B cell (primary cell): ENCODE measurements at regions not wholly inside any gene's neighbourhood (a gene's known extent, or its start where the extent isn't known, plus 50 kb on each side); places are given as distances from the start of the nearest gene placed in this dataset.

Experiments used
- ATAC-seq: fragments of 200-7000 bp; cut with Tn5 transposase; one replicate; pipeline ENCODE4 v1.10.0; 2021; ENCODE audit warnings: low read depth, mild to moderate bottlenecking, moderate number of reproducible peaks, moderate library complexity
- CTCF ChIA-PET: fragments of 350-600 bp; sonication (Branson Sonifier 250); formaldehyde crosslinking; loops from one replicate; lab custom pipeline; 2021; ENCODE audit warnings: antibody characterized with exemption, inconsistent platforms; lab: Charles Lee
- POLR2A ChIA-PET: fragments of 350-600 bp; sonication (Branson Sonifier 250); formaldehyde crosslinking; loops from one replicate; lab custom pipeline; 2021; ENCODE audit warnings: antibody characterized with exemption; lab: Charles Lee
- DNase-seq: peaks from one replicate; pipeline ENCODE4 v3.0.0; 2013
- H2AFZ ChIP-seq: 2 replicates; pipeline ENCODE4 v1.6.1; 2012; ENCODE audit warnings: mild to moderate bottlenecking, low read depth, low read length; ENCODE audit not compliant: insufficient read depth, poor library complexity, severe bottlenecking
- H3K27ac ChIP-seq, 2 donors: 1 replicate in 1 of 2; 2 replicates in 1 of 2; pipeline ENCODE4 v1.5.1; 2012 to 2013; ENCODE audit warnings: low read length in 2 of 2, mild to moderate bottlenecking in 2 of 2, moderate library complexity in 1 of 2
- H3K27me3 ChIP-seq, 4 experiments: fragments of 200-600 bp in 1 of 4; sonication (generic) in 1 of 4; replicated peaks in 1 of 4; 1 replicate in 2 of 4; 2 replicates in 2 of 4; pipeline versions ENCODE4 v1.6.1 to v1.7.0; 2013 to 2016; ENCODE audit warnings: low read length in 3 of 4, mild to moderate bottlenecking in 2 of 4, mixed read lengths in 1 of 4, moderate library complexity in 1 of 4; ENCODE audit not compliant: insufficient read depth in 4 of 4, control insufficient read depth in 3 of 4; ENCODE audit errors: control extremely low read depth in 1 of 4
- H3K36me3 ChIP-seq, 2 experiments: replicated peaks in 1 of 2; 1 replicate in 1 of 2; 2 replicates in 1 of 2; pipeline versions ENCODE4 v1.6.1 to v1.7.1; 2013; ENCODE audit warnings: low read length in 1 of 2; ENCODE audit not compliant: insufficient read depth in 2 of 2, control insufficient read depth in 1 of 2; ENCODE audit errors: control extremely low read depth in 1 of 2, extremely low read depth in 1 of 2
- H3K4me1 ChIP-seq, 2 donors: fragments of 200-600 bp in 1 of 2; sonication (generic) in 1 of 2; 1 replicate in 1 of 2; 2 replicates in 1 of 2; pipeline versions ENCODE4 v1.5.1 to v1.6.1; 2013 to 2017; ENCODE audit warnings: low read length in 2 of 2; ENCODE audit not compliant: control insufficient read depth in 2 of 2, insufficient read depth in 2 of 2
- H3K4me2 ChIP-seq: replicated peaks from 2 replicates; pipeline ENCODE3; 2012; ENCODE audit warnings: mild to moderate bottlenecking, low read depth, low read length; ENCODE audit not compliant: poor library complexity, severe bottlenecking
- H3K4me3 ChIP-seq, 5 experiments: fragments of 200-600 bp in 1 of 5; sonication (generic) in 1 of 5; 1 replicate in 3 of 5; 2 replicates in 2 of 5; pipeline versions ENCODE4 v1.5.1 to v1.7.0; 2011 to 2016; ENCODE audit warnings: low read length in 4 of 5, mild to moderate bottlenecking in 4 of 5, low read depth in 2 of 5, control low read depth in 1 of 5, moderate library complexity in 1 of 5; ENCODE audit not compliant: insufficient read depth in 1 of 5; ENCODE audit errors: control extremely low read depth in 1 of 5, extremely low read depth in 1 of 5
- H3K79me2 ChIP-seq: fragments of 200-600 bp; sonication (generic); one replicate; pipeline ENCODE4 v1.6.0; 2016; ENCODE audit warnings: low read length; ENCODE audit not compliant: control insufficient read depth, insufficient read depth
- H3K9ac ChIP-seq: fragments of 200-600 bp; sonication (generic); 2 replicates; pipeline ENCODE4 v1.6.1; 2017; ENCODE audit warnings: mild to moderate bottlenecking, low read length, moderate library complexity
- H3K9me3 ChIP-seq, 3 donors: one replicate each; pipeline versions ENCODE4 v1.6.1 to v1.7.1; 2013; ENCODE audit warnings: low read length in 2 of 3; ENCODE audit not compliant: control insufficient read depth in 2 of 3, insufficient read depth in 1 of 3; ENCODE audit errors: control extremely low read depth in 1 of 3
- H4K20me1 ChIP-seq: 2 replicates; pipeline ENCODE4 v1.6.0; 2012; ENCODE audit warnings: mild to moderate bottlenecking, low read length; ENCODE audit not compliant: insufficient read depth, control insufficient read depth, poor library complexity, severe bottlenecking
- H3K27ac Mint-ChIP-seq: one replicate; pipeline ENCODE4 v1.8.0; 2021; ENCODE audit warnings: mixed read lengths
- H3K27me3 Mint-ChIP-seq: one replicate; pipeline ENCODE4 v1.8.0; 2021; ENCODE audit warnings: mixed read lengths
- H3K4me1 Mint-ChIP-seq: one replicate; pipeline ENCODE4 v1.8.0; 2021; ENCODE audit warnings: mixed read lengths
- H3K4me3 Mint-ChIP-seq: one replicate; pipeline ENCODE4 v1.8.0; 2021; ENCODE audit warnings: mixed read lengths
- H3K9me3 Mint-ChIP-seq: one replicate; pipeline ENCODE4 v1.8.0; 2022; ENCODE audit warnings: mixed read lengths; ENCODE audit not compliant: insufficient read depth
- CTCF ChIP-seq: fragments of 200-600 bp; IDR thresholded peaks from one replicate; pipeline ENCODE4 v1.8.0; 2022; ENCODE audit warnings: antibody characterized with exemption, mild to moderate bottlenecking
- EZH2 ChIP-seq: IDR thresholded peaks from 2 replicates; pipeline ENCODE4 v1.6.1; 2012; ENCODE audit warnings: borderline replicate concordance, low read depth, mild to moderate bottlenecking, moderate library complexity, low read length; ENCODE audit not compliant: insufficient read depth, poor library complexity, severe bottlenecking
- WGBS: methylation state at CpG from one replicate; pipeline ENCODE4 v1.1.5; 2013; ENCODE audit warnings: missing lambda C conversion rate; ENCODE audit not compliant: insufficient coverage; 5-methylcytosine and 5-hydroxymethylcytosine counted together
- intact Hi-C: fragments of 100-400 bp; cut with micrococcal nuclease; formaldehyde crosslinking; loops from one replicate; pipeline ENCODE4 v1.10.0; 2022

GRCh38 chr2:166627893-166628292 is 133.8 kb upstream of the SCN7A start:
- Histone ChIP-seq H3K36me3 (no peaks in the 10 kb centered on the region), H3K27me3 (no peaks in the 10 kb centered on the region), H3K4me3 (no peak overlapping the region), H2AFZ (no peak overlapping the region), H3K4me2 (no peak overlapping the region), H3K4me1 (no peaks in the 10 kb centered on the region), H3K79me2 (no peaks in the 10 kb centered on the region), H4K20me1 (no peaks in the 10 kb centered on the region), H3K9me3 (peaks cover 0 to 12% (median 0%) of the 10 kb centered on the region in 3 donors), H3K9ac (no peak overlapping the region), H3K27ac (no peak overlapping the region)
- Mint-ChIP-seq H3K27ac (no peak overlapping the region), H3K4me1 (no peaks in the 10 kb centered on the region), H3K9me3 (no peaks in the 10 kb centered on the region), H3K4me3 (no peak overlapping the region), H3K27me3 (no peaks in the 10 kb centered on the region)
- ATAC-seq: no peak
- no peak for DNase-seq
- ChIA-PET CTCF (no interaction called here), POLR2A (no interaction called here)
- no peak for TF ChIP-seq CTCF
- TF ChIP-seq EZH2: no peak
- 79% methylated on average over 2 of the region's 2 CpGs for WGBS
- intact Hi-C loops: no loop called here

- DNase-seq: no peak
- H3K4me3 ChIP-seq: no peak overlapping the region
- H3K9ac ChIP-seq: no peak overlapping the region
- no peak overlapping the region for H3K4me2 ChIP-seq
- no peaks in the 10 kb centered on the region for H4K20me1 ChIP-seq
- H3K9me3 ChIP-seq: peaks cover 0 to 7% (median 1%) of the 10 kb centered on the region in 3 donors
- ChIA-PET CTCF (no interaction called here), POLR2A (no interaction called here)
- no CpG with 5 or more reads among the region's 1 CpG for WGBS
- H3K27me3 ChIP-seq: no peaks in the 10 kb centered on the region
- Mint-ChIP-seq H3K4me1 (no peaks in the 10 kb centered on the region), H3K27ac (no peak overlapping the region), H3K27me3 (no peaks in the 10 kb centered on the region), H3K9me3 (no peaks in the 10 kb centered on the region), H3K4me3 (no peak overlapping the region)
- no peak overlapping the region for H2AFZ ChIP-seq
- TF ChIP-seq CTCF: no peak
- no peak for TF ChIP-seq EZH2
- no peak overlapping the region for H3K27ac ChIP-seq
- no peaks in the 10 kb centered on the region for H3K4me1 ChIP-seq
- no peaks in the 10 kb centered on the region for H3K36me3 ChIP-seq
- intact Hi-C loops: no loop called here
- no peaks in the 10 kb centered on the region for H3K79me2 ChIP-seq
- ATAC-seq: no peak
These were observed 131.6 kb upstream of the SCN7A start for GRCh38 chr2:166625670-166626069.
